ENCODE measurements at regions not wholly inside any gene's neighbourhood (a gene's known extent, or its start where the extent isn't known, plus 50 kb on each side); places are given as distances from the start of the nearest gene placed in this dataset.
"Not testable (repeated sequence)": the region's sequence is repeated elsewhere in the genome, so short reads cannot be mapped to it uniquely, and the experiment has no call there.

- DNase-seq, result no peak
Observed at GRCh38 chr5:28725001-28725400, 1686.6 kb upstream of the CDH9 start.

GRCh38 chr5:28714907-28715698 is 1676.7 kb upstream of the CDH9 start:
- no peak for DNase-seq

GRCh38 chr5:28710360-28710759 is 1672.0 kb upstream of the CDH9 start:
- DNase-seq, result no peak

GRCh38 chr5:28708472-28708871 is 1670.1 kb upstream of the CDH9 start:
- no peak for DNase-seq

GRCh38 chr5:28707706-28708105 is 1669.3 kb upstream of the CDH9 start:
- DNase-seq, result no peak

GRCh38 chr5:28703651-28704260 is 1665.4 kb upstream of the CDH9 start:
- DNase-seq, result no peak

GRCh38 chr5:28691526-28691925 is 1653.1 kb upstream of the CDH9 start:
- DNase-seq, result no peak

GRCh38 chr5:28685794-28686193 is 1647.4 kb upstream of the CDH9 start:
- DNase-seq, result no peak

GRCh38 chr5:28678899-28679298 is 1640.5 kb upstream of the CDH9 start:
- DNase-seq, result no peak

GRCh38 chr5:28666110-28666509 is 1627.7 kb upstream of the CDH9 start:
- DNase-seq, result no peak

GRCh38 chr5:28648108-28648507 is 1609.7 kb upstream of the CDH9 start:
- DNase-seq, result no peak

GRCh38 chr5:28632607-28633006 is 1594.2 kb upstream of the CDH9 start:
- DNase-seq, result no peak

- no peak for DNase-seq
Observed at GRCh38 chr5:28603869-28604268, 1565.5 kb upstream of the CDH9 start.

- no peak for DNase-seq
Observed at GRCh38 chr5:28602429-28602828, 1564.0 kb upstream of the CDH9 start.

- DNase-seq, result not testable (repeated sequence)
Observed at GRCh38 chr5:28596707-28597106, 1558.3 kb upstream of the CDH9 start.

GRCh38 chr5:28580616-28581015 is 1542.2 kb upstream of the CDH9 start:
- no peak for DNase-seq

GRCh38 chr5:28576022-28576421 is 1537.6 kb upstream of the CDH9 start:
- DNase-seq, result no peak

- DNase-seq, result no peak
Observed at GRCh38 chr5:28575368-28575767, 1537.0 kb upstream of the CDH9 start.

GRCh38 chr5:28574606-28575005 is 1536.2 kb upstream of the CDH9 start:
- DNase-seq, result no peak

- DNase-seq, result no peak
Observed at GRCh38 chr5:28567048-28567447, 1528.7 kb upstream of the CDH9 start.

- DNase-seq, result no peak
Observed at GRCh38 chr5:28561522-28561921, 1523.1 kb upstream of the CDH9 start.

GRCh38 chr5:28558196-28558595 is 1519.8 kb upstream of the CDH9 start:
- DNase-seq, result no peak

GRCh38 chr5:28557114-28557513 is 1518.7 kb upstream of the CDH9 start:
- DNase-seq, result no peak

- no peak for DNase-seq
Observed at GRCh38 chr5:28549588-28549987, 1511.2 kb upstream of the CDH9 start.

GRCh38 chr5:28548856-28549255 is 1510.5 kb upstream of the CDH9 start:
- no peak for DNase-seq
